Activated CD4-positive, alpha-beta T cell treated with anti-CD3 and anti-CD28 coated beads for 36 hours (primary cell): ENCODE measurements at regions not wholly inside any gene's neighbourhood (a gene's known extent, or its start where the extent isn't known, plus 50 kb on each side); places are given as distances from the start of the nearest gene placed in this dataset.

Experiments
- ATAC-seq: fragments of 200-7000 bp; cut with Tn5 transposase; one replicate; pipeline ENCODE4 v1.10.0; 2021; ENCODE audit warnings: mild to moderate bottlenecking, moderate library complexity
- CTCF ChIA-PET: fragments of 350-600 bp; sonication (Branson Sonifier 250); formaldehyde crosslinking; loops from one replicate; lab custom pipeline; 2021; ENCODE audit warnings: antibody characterized with exemption; lab: Charles Lee
- POLR2A ChIA-PET: fragments of 350-600 bp; sonication (Branson Sonifier 250); formaldehyde crosslinking; loops from one replicate; lab custom pipeline; 2021; ENCODE audit warnings: antibody characterized with exemption, inconsistent platforms; lab: Charles Lee
- DNase-seq: peaks from one replicate; pipeline ENCODE4 v3.0.0-alpha.2; 2020
- H3K27ac Mint-ChIP-seq: one replicate; pipeline ENCODE4 v1.8.0; 2021; ENCODE audit warnings: mixed read lengths
- H3K27me3 Mint-ChIP-seq: one replicate; pipeline ENCODE4 v1.8.0; 2021; ENCODE audit warnings: mixed read lengths
- H3K36me3 Mint-ChIP-seq: one replicate; pipeline ENCODE4 v1.8.0; 2021; ENCODE audit warnings: low read depth, mixed read lengths
- H3K4me1 Mint-ChIP-seq: one replicate; pipeline ENCODE4 v1.8.0; 2021; ENCODE audit warnings: mixed read lengths
- H3K4me3 Mint-ChIP-seq: one replicate; pipeline ENCODE4 v1.8.0; 2021; ENCODE audit warnings: mild to moderate bottlenecking, moderate library complexity, mixed read lengths
- H3K9me3 Mint-ChIP-seq: one replicate; pipeline ENCODE4 v1.8.0; 2021; ENCODE audit warnings: low read depth, mixed read lengths
- intact Hi-C, 2 experiments: fragments of 100-400 bp; cut with DNase I in 1 of 2; cut with micrococcal nuclease in 1 of 2; formaldehyde crosslinking; loops; one replicate each; pipeline versions ENCODE4 v1.14.2 to v1.15.1; 2022 to 2024; cut with DNase I, micrococcal nuclease

GRCh38 chr7:21134631-21135030, 293.3 kb upstream of the SP4 start:
- Mint-ChIP-seq H3K9me3 (no peaks in the 10 kb centered on the region), H3K27ac (no peak overlapping the region), H3K36me3 (no peaks in the 10 kb centered on the region), H3K27me3 (peaks cover 22% of the 10 kb centered on the region), H3K4me3 (no peak overlapping the region), H3K4me1 (no peaks in the 10 kb centered on the region)
- POLR2A ChIA-PET: no interaction called here
- no peak for ATAC-seq
- DNase-seq: no peak
- intact Hi-C loops: no loop called here
- CTCF ChIA-PET: no interaction called here

- DNase-seq (no peak), ATAC-seq (no peak)
- CTCF ChIA-PET: no interaction called here
- H3K27ac Mint-ChIP-seq: no peak overlapping the region
- POLR2A ChIA-PET: no interaction called here
- no peaks in the 10 kb centered on the region for H3K36me3 Mint-ChIP-seq
- no peaks in the 10 kb centered on the region for H3K4me1 Mint-ChIP-seq
- intact Hi-C loops: no loop called here
- no peak overlapping the region for H3K4me3 Mint-ChIP-seq
- peaks cover 21% of the 10 kb centered on the region for H3K27me3 Mint-ChIP-seq
- no peaks in the 10 kb centered on the region for H3K9me3 Mint-ChIP-seq
These were observed 292.4 kb upstream of the SP4 start for GRCh38 chr7:21135437-21135836.

- DNase-seq: no peak
- intact Hi-C loops: no loop called here
- ChIA-PET POLR2A (no interaction called here), CTCF (no interaction called here)
- Mint-ChIP-seq H3K9me3 (no peaks in the 10 kb centered on the region), H3K27me3 (peaks cover 9% of the 10 kb centered on the region), H3K4me3 (no peak overlapping the region), H3K36me3 (no peaks in the 10 kb centered on the region), H3K4me1 (no peaks in the 10 kb centered on the region), H3K27ac (no peak overlapping the region)
- no peak for ATAC-seq
These were observed 290.2 kb upstream of the SP4 start for GRCh38 chr7:21137640-21138039.

GRCh38 chr7:21140622-21141021, 287.3 kb upstream of the SP4 start:
- Mint-ChIP-seq H3K4me1 (no peaks in the 10 kb centered on the region), H3K27ac (no peak overlapping the region), H3K4me3 (no peak overlapping the region), H3K27me3 (peaks cover 12% of the 10 kb centered on the region), H3K36me3 (no peaks in the 10 kb centered on the region), H3K9me3 (no peaks in the 10 kb centered on the region)
- DNase-seq: no peak
- ChIA-PET CTCF (no interaction called here), POLR2A (no interaction called here)
- no peak for ATAC-seq
- intact Hi-C loops: no loop called here

GRCh38 chr7:21141476-21141875, 286.4 kb upstream of the SP4 start:
- Mint-ChIP-seq H3K4me3 (no peak overlapping the region), H3K4me1 (no peaks in the 10 kb centered on the region), H3K27ac (no peak overlapping the region), H3K27me3 (peaks cover 10% of the 10 kb centered on the region), H3K9me3 (no peaks in the 10 kb centered on the region), H3K36me3 (no peaks in the 10 kb centered on the region)
- no peak for ATAC-seq
- intact Hi-C loops: no loop called here
- ChIA-PET CTCF (no interaction called here), POLR2A (no interaction called here)
- no peak for DNase-seq

- POLR2A ChIA-PET: no interaction called here
- Mint-ChIP-seq H3K4me3 (no peak overlapping the region), H3K27me3 (peaks cover 10% of the 10 kb centered on the region), H3K36me3 (no peaks in the 10 kb centered on the region), H3K9me3 (no peaks in the 10 kb centered on the region), H3K27ac (no peak overlapping the region), H3K4me1 (no peaks in the 10 kb centered on the region)
- DNase-seq (no peak), ATAC-seq (no peak)
- intact Hi-C loops: no loop called here
- CTCF ChIA-PET: no interaction called here
These were observed 285.8 kb upstream of the SP4 start for GRCh38 chr7:21142081-21142480.

GRCh38 chr7:21146642-21147423, 281.1 kb upstream of the SP4 start:
- no peaks in the 10 kb centered on the region for H3K9me3 Mint-ChIP-seq
- no peaks in the 10 kb centered on the region for H3K36me3 Mint-ChIP-seq
- H3K27me3 Mint-ChIP-seq: peaks cover 10% of the 10 kb centered on the region
- ATAC-seq: no peak
- ChIA-PET CTCF (no interaction called here), POLR2A (no interaction called here)
- no peak overlapping the region for H3K27ac Mint-ChIP-seq
- intact Hi-C loops: no loop called here
- no peaks in the 10 kb centered on the region for H3K4me1 Mint-ChIP-seq
- H3K4me3 Mint-ChIP-seq: no peak overlapping the region
- no peak for DNase-seq

- Mint-ChIP-seq H3K4me1 (no peaks in the 10 kb centered on the region), H3K27ac (no peak overlapping the region), H3K27me3 (peaks cover 13% of the 10 kb centered on the region), H3K36me3 (no peaks in the 10 kb centered on the region), H3K4me3 (no peak overlapping the region), H3K9me3 (no peaks in the 10 kb centered on the region)
- ATAC-seq (no peak), DNase-seq (no peak)
- ChIA-PET POLR2A (no interaction called here), CTCF (no interaction called here)
- intact Hi-C loops: no loop called here
These were observed 278.1 kb upstream of the SP4 start for GRCh38 chr7:21149809-21150208.

GRCh38 chr7:21154614-21155013, 273.3 kb upstream of the SP4 start:
- CTCF ChIA-PET: no interaction called here
- Mint-ChIP-seq H3K27ac (no peak overlapping the region), H3K36me3 (no peaks in the 10 kb centered on the region), H3K27me3 (peaks cover 9% of the 10 kb centered on the region), H3K9me3 (no peaks in the 10 kb centered on the region), H3K4me1 (no peaks in the 10 kb centered on the region), H3K4me3 (no peak overlapping the region)
- POLR2A ChIA-PET: no interaction called here
- DNase-seq (no peak), ATAC-seq (no peak)
- intact Hi-C loops: no loop called here

- Mint-ChIP-seq H3K4me3 (no peak overlapping the region), H3K27ac (no peak overlapping the region), H3K4me1 (no peaks in the 10 kb centered on the region), H3K9me3 (no peaks in the 10 kb centered on the region), H3K36me3 (no peaks in the 10 kb centered on the region), H3K27me3 (peaks cover 4% of the 10 kb centered on the region)
- DNase-seq (no peak), ATAC-seq (no peak)
- intact Hi-C loops: no loop called here
- ChIA-PET CTCF (no interaction called here), POLR2A (no interaction called here)
These were observed 268.4 kb upstream of the SP4 start for GRCh38 chr7:21159506-21159905.

GRCh38 chr7:21160401-21160800, 267.5 kb upstream of the SP4 start:
- Mint-ChIP-seq H3K4me1 (no peaks in the 10 kb centered on the region), H3K4me3 (no peak overlapping the region), H3K36me3 (no peaks in the 10 kb centered on the region), H3K27me3 (peaks cover 13% of the 10 kb centered on the region), H3K27ac (no peak overlapping the region), H3K9me3 (no peaks in the 10 kb centered on the region)
- ATAC-seq (no peak), DNase-seq (no peak)
- intact Hi-C loops: no loop called here
- ChIA-PET CTCF (interaction anchor here (0.5 kb wide), 1 partner anchor 463 kb away, joined by 3 read pairs; no protein-coding TSS in a partner anchor), POLR2A (no interaction called here)

- H3K4me1 Mint-ChIP-seq: peaks cover 6% of the 10 kb centered on the region
- H3K36me3 Mint-ChIP-seq: no peaks in the 10 kb centered on the region
- H3K4me3 Mint-ChIP-seq: no peak overlapping the region
- peaks cover 60% of the 10 kb centered on the region for H3K27me3 Mint-ChIP-seq
- ChIA-PET POLR2A (no interaction called here), CTCF (no interaction called here)
- ATAC-seq (no peak), DNase-seq (no peak)
- no peaks in the 10 kb centered on the region for H3K9me3 Mint-ChIP-seq
- no peak overlapping the region for H3K27ac Mint-ChIP-seq
- intact Hi-C loops: loop anchor here in 1 of 2 experiments (5.0 kb wide), 1 partner anchor 371 kb away; no protein-coding TSS in a partner anchor
These were observed 259.9 kb upstream of the SP4 start for GRCh38 chr7:21167942-21168341.
